Bronchial epithelial cell (primary cell): ENCODE measurements at regions not wholly inside any gene's neighbourhood (a gene's known extent, or its start where the extent isn't known, plus 50 kb on each side); places are given as distances from the start of the nearest gene placed in this dataset.

Source experiments
- DNase-seq: peaks from one replicate; pipeline ENCODE4 v3.0.0-alpha.2; 2010; ENCODE audit warnings: low read depth
- FAIRE-seq: peaks from 2 replicates; lab custom pipeline; 2011; peaks lifted over from hg19 to GRCh38; lab: Jason Lieb, UNC
- H3K27me3 ChIP-seq: 2 replicates; pipeline ENCODE4 v1.5.1; 2011; ENCODE audit warnings: low read length; ENCODE audit not compliant: control insufficient read depth, insufficient read depth
- H3K36me3 ChIP-seq: 2 replicates; pipeline ENCODE4 v1.5.1; 2011; ENCODE audit warnings: low read length; ENCODE audit not compliant: control insufficient read depth, insufficient read depth
- H3K4me3 ChIP-seq: 2 replicates; pipeline ENCODE4 v1.5.1; 2011; ENCODE audit warnings: mild to moderate bottlenecking, low read depth, low read length, control low read depth
- CTCF ChIP-seq: IDR thresholded peaks from 2 replicates; pipeline ENCODE4 v1.5.1; 2011; ENCODE audit warnings: mild to moderate bottlenecking, moderate library complexity, low read length, control low read depth, inconsistent platforms; ENCODE audit not compliant: insufficient read depth, severe bottlenecking

- DNase-seq (peak; percentile 30), FAIRE-seq (no peak)
- no peak for TF ChIP-seq CTCF
- Histone ChIP-seq H3K36me3 (no peaks in the 10 kb centered on the region), H3K4me3 (no peak overlapping the region), H3K27me3 (no peaks in the 10 kb centered on the region)
Measured at GRCh38 chr4:36004204-36004851, 240.0 kb downstream of the ARAP2 start.

- no peaks in the 10 kb centered on the region for H3K36me3 ChIP-seq
- H3K27me3 ChIP-seq: no peaks in the 10 kb centered on the region
- DNase-seq: peak; percentile 93
- H3K4me3 ChIP-seq: no peak overlapping the region
- TF ChIP-seq CTCF: no peak
- FAIRE-seq: no peak
Measured at GRCh38 chr4:36006226-36006625, 238.1 kb downstream of the ARAP2 start.

- TF ChIP-seq CTCF: no peak
- FAIRE-seq (no peak), DNase-seq (no peak)
- Histone ChIP-seq H3K27me3 (no peaks in the 10 kb centered on the region), H3K4me3 (no peak overlapping the region), H3K36me3 (no peaks in the 10 kb centered on the region)
Measured at GRCh38 chr4:36010397-36010929, 233.9 kb downstream of the ARAP2 start.

GRCh38 chr4:36011381-36011780 is 232.9 kb downstream of the ARAP2 start:
- DNase-seq: no peak
- FAIRE-seq: no peak
- Histone ChIP-seq H3K4me3 (no peak overlapping the region), H3K27me3 (no peaks in the 10 kb centered on the region), H3K36me3 (no peaks in the 10 kb centered on the region)
- no peak for TF ChIP-seq CTCF

GRCh38 chr4:36012503-36012902 is 231.8 kb downstream of the ARAP2 start:
- H3K4me3 ChIP-seq: no peak overlapping the region
- H3K36me3 ChIP-seq: no peaks in the 10 kb centered on the region
- TF ChIP-seq CTCF: no peak
- no peaks in the 10 kb centered on the region for H3K27me3 ChIP-seq
- FAIRE-seq: no peak
- DNase-seq: no peak

- FAIRE-seq: no peak
- no peak for TF ChIP-seq CTCF
Measured at GRCh38 chr4:36013206-36013605, 231.1 kb downstream of the ARAP2 start.

More at GRCh38 chr4:36013206-36013605, 231.1 kb downstream of the ARAP2 start:
- no peak for DNase-seq
- H3K27me3 ChIP-seq: no peaks in the 10 kb centered on the region
- no peak overlapping the region for H3K4me3 ChIP-seq
- no peaks in the 10 kb centered on the region for H3K36me3 ChIP-seq
